DOHH2 (cell line): ENCODE measurements at regions not wholly inside any gene's neighbourhood (a gene's known extent, or its start where the extent isn't known, plus 50 kb on each side); places are given as distances from the start of the nearest gene placed in this dataset.

Source experiments
- CTCF ChIP-seq: fragments of 200-600 bp; sonication (generic); IDR thresholded peaks from one replicate; pipeline ENCODE4 v1.5.1; 2014; ENCODE audit warnings: antibody characterized with exemption, mild to moderate bottlenecking, low read depth, low read length; ENCODE audit not compliant: poor library complexity, severe bottlenecking
- EZH2phosphoT487 ChIP-seq: fragments of 200-600 bp; sonication (generic); IDR thresholded peaks from 2 replicates; pipeline ENCODE4 v1.6.1; 2017; ENCODE audit warnings: borderline replicate concordance, mild to moderate bottlenecking, antibody characterized with exemption, low read length, moderate library complexity, mixed read lengths

GRCh38 chr14:81826081-81826480, 292.4 kb upstream of the SEL1L start:
- TF ChIP-seq CTCF (no peak), EZH2phosphoT487 (no peak)
